GM18505 (cell line): ENCODE measurements at regions not wholly inside any gene's neighbourhood (a gene's known extent, or its start where the extent isn't known, plus 50 kb on each side); places are given as distances from the start of the nearest gene placed in this dataset.
A peak's percentile ranks its signal among the peaks of the same experiment; 100 is the strongest.

ENCODE experiments used
- ATAC-seq: cut with Tn5 transposase; IDR thresholded peaks from one replicate; pipeline ENCODE4 v1.9.1; 2021; ENCODE audit not compliant: unreplicated experiment
- POLR2A ChIP-seq: IDR thresholded peaks from 4 replicates; pipeline ENCODE4 v1.6.1; 2011; ENCODE audit warnings: borderline replicate concordance; ENCODE audit not compliant: insufficient read depth, insufficient read length; ENCODE audit errors: extremely low read depth

DNA sequence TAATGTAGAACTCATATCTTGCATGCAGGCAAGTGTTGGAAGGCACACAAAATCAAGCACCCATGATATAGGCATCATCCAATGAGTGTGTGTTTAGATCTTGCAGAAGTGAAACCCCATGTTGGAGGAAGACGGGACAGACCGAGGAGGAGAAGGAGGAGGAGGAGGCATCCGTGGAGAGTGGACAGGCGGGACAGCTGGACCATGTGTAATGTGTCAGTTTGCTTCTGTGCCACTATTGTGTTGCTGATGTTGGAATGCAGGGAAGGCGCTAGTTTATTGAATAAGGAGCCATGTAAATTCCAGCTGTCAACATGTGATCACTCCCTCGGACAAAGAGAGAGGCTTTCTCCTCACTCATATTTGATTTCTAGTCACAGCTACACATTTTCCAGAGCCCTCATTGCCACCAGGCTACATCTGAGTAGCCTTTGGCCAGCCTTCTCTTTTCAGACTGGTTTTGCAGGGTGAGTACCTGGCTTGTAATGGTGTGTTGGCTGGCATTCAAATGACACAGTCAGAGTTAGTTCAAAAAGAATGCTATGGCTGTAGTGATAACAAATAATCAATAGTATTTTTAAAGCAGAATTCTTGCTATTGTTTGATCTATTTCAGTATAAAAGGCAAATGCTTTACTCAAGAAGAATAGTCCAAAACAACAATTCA is 1037.6 kb upstream of the NR2F2 start:
- no peak for ATAC-seq
- no peak for TF ChIP-seq POLR2A

DNA sequence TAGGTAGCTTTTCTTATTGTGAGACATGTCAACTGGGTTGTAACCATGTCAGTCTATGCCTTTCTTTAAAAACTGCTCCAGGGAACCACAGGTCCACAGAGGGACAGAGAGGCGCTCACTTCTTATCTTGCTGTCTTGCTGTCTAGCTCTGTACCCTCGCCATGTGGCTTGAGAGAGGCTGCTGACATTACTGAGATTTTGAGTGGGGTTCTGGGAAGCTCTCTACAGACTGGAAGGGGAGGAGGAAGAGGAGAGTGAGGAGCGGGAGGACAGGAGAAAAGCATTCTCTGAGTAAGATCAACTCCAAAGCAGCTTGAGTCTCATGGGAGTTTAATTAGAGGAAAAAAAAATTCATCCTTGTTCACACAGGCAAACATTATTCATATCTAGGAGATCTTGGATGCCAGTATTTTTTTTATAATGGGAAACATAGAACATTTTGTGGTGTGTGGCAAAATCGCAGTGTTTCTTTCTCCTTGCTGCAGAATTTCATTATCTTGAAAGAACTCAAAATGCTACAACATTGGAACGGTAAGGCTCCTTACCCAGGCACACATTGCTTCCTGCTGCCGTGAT is 1037.0 kb upstream of the NR2F2 start:
- ATAC-seq: no peak
- TF ChIP-seq POLR2A: no peak

DNA sequence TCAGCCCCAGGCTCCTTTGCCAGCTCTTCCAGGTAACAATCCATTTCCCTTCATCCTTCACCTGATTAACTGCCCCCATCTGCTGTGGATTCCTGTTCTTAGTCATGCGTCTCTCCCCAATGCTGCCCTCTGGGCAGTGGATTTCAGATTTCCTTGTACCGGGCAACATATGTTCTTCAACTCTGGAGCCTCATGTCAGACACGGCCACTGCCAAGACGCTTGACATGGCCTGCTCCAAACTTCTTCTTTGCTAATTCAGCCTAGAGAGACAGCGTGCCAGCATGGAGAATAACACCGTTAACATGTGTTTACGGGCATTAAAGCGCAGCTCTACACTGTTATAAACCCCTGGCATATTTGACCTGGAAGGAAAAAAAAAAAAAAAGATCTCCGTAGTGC is 1035.1 kb upstream of the NR2F2 start:
- no peak for TF ChIP-seq POLR2A
- ATAC-seq: no peak

DNA sequence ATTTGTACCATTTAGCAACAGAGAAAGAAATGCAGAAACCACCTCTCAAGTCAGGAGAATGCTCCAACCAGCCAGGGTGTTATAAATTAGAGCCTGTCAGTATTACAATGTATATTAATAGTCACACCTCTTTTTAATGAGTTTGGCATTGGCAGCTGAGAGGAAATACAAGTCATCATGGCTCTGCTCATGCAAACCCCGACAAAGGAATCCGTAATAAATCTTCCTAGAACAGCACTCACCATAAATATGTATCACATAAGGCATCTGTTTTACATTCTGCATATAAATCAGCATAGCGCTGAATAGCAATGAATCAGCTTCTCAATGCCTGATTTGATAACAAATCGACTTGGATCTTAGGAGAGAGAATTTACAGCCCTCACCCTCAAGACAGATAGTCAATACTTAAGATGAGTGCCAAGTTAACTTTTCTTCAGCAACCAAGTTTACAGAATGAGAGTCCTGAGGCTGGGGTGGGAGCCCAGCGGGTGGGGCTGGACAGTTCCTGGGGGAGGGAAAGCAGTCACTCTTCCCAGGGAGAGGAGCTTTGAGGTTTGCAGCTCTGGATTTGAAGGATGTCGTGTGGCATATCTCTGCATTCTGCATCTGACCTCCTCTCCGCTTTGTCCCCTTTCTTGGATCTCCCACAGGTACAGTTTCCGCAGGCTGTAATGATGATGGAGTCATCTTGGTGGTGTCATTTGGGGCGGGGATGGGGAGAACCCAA is 1034.4 kb upstream of the NR2F2 start:
- no peak for TF ChIP-seq POLR2A
- ATAC-seq: no peak

DNA sequence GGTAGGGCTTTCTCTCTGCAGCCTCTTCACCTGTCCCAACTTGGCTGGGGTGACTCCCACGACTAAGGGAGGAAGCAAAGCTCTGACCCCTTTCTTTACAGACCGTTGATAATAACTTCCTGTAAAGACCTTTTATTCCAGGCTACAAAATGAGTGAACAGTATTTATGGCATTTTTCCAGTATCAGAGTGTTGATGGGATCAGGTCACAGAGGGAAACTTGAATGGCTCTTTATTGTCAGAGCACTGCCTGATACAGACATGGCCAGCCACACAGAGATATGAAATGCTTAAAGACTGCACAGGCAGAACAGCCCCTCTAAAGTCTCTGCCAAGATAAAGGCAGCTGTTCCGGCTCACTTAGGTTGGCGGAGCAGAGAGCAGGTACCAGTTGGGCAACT is 1033.9 kb upstream of the NR2F2 start:
- no peak for TF ChIP-seq POLR2A
- ATAC-seq: no peak

DNA sequence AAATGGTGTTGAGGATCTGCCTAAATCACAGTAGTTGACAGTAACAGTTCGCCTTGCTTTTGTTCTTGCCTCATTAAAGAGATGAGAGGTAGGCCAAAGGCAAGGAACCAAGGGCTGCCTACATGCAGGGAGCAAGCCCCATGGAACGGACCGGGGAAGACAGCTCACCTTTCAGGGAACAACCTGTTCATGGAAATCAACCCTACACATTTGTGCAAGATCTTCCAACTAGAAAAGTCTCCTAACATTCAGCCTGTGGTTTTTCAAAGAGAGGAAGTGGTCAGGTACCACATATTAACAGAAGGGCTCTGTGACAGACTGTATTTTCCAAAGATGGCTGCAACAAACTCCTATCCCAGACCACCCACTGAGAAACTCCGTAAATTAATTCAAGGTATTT is 1031.8 kb upstream of the NR2F2 start:
- TF ChIP-seq POLR2A: no peak
- ATAC-seq: peak; percentile 52

DNA sequence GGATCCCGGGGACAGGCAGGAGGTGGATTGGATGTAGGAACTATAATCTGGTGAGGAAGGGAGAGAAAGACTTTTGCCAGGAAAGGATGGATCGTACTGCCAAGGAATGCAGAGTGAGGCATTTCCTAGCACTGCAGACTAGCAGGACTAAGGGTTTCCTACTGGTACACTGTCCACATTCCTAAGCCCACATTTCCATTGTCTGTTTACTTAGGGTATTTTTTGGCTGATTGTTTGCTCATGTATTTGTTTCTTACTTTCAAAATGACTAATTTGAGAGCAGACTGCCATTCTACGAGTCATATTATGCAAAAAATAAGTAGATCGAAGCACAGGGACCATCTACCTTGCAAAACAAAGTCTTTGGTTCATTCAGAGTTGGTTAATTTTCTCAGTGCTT is 1029.5 kb upstream of the NR2F2 start:
- no peak for ATAC-seq
- no peak for TF ChIP-seq POLR2A

DNA sequence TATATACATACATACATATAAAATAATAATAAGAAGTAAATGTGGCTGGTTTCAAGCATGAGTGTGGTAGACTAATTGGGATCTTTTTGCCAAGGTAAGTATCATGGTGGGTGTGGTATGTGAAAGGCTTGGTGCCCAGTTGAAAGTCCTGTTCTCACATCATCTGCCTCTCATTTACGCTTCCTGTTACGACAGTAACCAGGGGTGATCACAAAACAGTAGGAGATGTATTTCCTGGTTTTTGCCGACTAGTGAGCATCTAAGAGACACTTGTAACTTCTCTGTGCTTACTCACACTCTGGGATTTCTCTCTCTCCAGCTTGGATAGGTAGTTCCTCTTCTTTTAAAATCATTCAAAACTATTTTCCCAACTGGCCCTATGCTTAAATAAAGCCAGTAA is 1028.3 kb upstream of the NR2F2 start:
- no peak for TF ChIP-seq POLR2A
- no peak for ATAC-seq

DNA sequence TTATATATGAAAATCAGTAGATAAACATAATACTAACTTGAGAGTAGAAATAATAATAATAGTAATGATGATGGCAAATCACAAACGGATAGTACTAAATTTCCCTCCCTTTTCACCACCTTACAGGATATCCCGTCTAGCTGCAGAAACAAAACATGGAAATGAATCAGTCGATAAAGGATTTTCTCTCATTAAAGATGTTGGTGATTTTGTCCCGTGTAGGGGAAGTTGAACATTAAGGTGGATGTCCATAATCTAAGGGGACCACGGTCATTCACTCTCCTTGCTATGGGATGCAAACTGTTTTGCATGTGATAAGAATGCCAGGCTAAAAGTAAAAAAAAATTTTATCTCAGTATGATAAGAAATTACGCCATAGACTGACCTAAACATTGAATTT is 1027.7 kb upstream of the NR2F2 start:
- ATAC-seq: no peak
- TF ChIP-seq POLR2A: no peak

DNA sequence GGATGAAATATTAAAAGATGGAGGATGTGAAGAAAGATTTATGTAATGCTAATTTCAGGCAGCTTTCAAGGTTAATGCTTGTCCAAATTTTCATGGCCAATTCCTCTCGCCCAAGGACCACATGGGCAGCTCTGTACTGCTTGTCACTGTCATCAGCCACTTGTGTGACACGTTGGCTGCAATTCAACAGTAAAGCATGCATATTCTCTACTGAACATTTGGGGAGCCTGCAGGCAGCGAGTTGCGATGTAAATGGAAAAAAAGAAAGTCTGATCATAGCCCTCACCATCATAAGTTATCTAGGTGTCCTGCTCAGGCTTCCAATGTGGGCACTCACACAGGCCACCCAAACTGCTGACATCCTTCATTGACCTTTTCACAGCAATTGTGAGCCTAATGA is 1026.8 kb upstream of the NR2F2 start:
- no peak for ATAC-seq
- TF ChIP-seq POLR2A: no peak

DNA sequence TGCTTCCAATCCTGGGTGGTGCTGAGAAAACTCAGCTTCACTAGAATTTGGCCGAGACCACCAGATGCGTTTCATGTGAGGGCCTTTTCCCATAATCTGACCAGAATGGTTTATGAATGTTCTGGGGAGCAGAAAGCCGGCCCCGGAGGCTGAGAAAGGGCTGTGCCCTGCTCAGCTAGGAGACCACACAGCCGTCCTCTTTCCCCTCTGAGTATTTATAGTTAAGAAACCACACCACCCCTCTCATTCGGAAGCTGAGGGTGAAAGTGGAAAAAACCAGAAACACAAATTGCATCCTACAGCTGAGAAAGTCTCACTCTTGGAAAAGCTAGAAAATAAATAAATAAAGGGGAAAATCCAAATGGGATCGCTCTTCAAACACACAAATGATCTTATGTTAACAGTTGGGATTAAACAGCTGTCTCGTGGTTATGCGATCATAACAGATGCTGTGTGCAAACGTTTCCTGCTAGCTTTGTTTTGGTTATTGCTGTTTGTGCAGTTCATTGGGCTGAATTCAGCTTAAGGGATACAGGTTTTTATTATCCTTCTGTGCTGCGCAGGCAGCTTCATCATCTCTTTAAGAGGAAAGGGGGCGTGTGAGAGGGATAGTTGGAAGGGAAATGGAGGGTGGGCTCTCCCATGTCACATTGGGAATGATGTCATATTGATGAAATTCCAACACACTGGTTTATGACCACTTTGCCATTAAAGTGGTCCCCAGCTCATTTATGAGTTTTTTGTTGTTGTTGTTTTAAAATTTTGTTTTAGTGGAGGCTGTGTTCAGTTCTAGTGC is 1026.2 kb upstream of the NR2F2 start:
- no peak for TF ChIP-seq POLR2A
- no peak for ATAC-seq

DNA sequence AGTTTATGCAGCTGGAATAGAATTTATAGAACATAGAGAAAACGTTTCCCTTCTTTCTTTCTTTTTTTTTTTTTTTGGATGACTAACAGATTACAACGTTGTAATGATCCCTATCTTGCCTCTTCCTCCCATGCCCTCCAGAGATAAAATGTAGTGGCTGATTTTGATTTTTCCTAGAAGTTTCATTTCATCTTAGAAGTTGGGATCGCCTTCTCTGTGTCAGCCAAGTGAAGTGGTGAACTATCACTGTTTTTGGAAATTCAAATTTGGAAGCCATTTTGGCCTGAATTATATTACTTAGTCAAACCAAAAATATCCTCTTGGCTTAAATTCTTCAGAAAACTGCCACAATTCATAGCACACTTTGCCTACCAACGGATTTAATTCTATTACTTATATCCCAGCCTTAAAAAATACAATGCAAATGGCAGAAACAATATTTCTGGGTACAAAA is 1025.5 kb upstream of the NR2F2 start:
- no peak for ATAC-seq
- no peak for TF ChIP-seq POLR2A

DNA sequence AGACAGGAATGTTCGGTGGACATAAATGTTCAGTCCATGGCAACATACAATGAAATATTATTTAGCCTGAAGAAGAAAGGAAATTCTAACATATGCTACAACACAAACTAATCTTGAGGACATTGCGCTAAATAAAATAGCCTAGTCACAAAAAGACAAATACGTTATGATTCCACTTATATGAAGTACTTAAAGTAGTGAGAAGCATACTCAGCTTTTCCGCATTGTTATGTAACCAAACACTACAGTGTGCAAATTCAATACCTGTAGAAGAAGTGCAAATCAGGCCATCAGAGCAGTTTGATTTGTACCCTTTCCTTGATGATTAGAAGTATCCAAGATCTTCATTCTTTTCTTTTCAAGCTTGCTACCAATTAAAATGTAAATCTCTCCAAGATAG is 1023.4 kb upstream of the NR2F2 start:
- no peak for TF ChIP-seq POLR2A
- no peak for ATAC-seq
